Right lobe of liver (tissue), 6 donors: ENCODE measurements at regions not wholly inside any gene's neighbourhood (a gene's known extent, or its start where the extent isn't known, plus 50 kb on each side); places are given as distances from the start of the nearest gene placed in this dataset.

Experiments
- ATAC-seq, 4 donors: fragments of 200-7000 bp; cut with Tn5 transposase; one replicate each; pipeline ENCODE4 v1.9.1; 2020; ENCODE audit warnings: mild to moderate bottlenecking in 4 of 4, moderate library complexity in 4 of 4
- DNase-seq, 3 donors: peaks; one replicate each; pipeline ENCODE4 v3.0.0-alpha.2; 2020
- H3K27ac ChIP-seq, 3 donors: fragments of 200-600 bp; one replicate each; pipeline ENCODE4 v1.8.0; 2022
- H3K27me3 ChIP-seq, 2 donors: fragments of 200-600 bp; one replicate each; pipeline ENCODE4 v1.8.0; 2022
- H3K36me3 ChIP-seq, 4 donors: fragments of 200-600 bp; sonication (generic) in 1 of 4; one replicate each; pipeline versions ENCODE4 v1.5.1 to v1.8.0; 2017 to 2022; ENCODE audit warnings: control low read depth in 1 of 4
- H3K4me1 ChIP-seq, 4 donors: fragments of 200-600 bp; sonication (generic) in 1 of 4; one replicate each; pipeline versions ENCODE4 v1.5.1 to v1.8.0; 2017 to 2022; ENCODE audit warnings: control low read depth in 1 of 4
- H3K4me3 ChIP-seq, 3 donors: fragments of 200-600 bp; one replicate each; pipeline ENCODE4 v1.8.0; 2022
- H3K9me3 ChIP-seq, 4 donors: fragments of 200-600 bp; sonication (generic) in 1 of 4; one replicate each; pipeline versions ENCODE4 v1.5.1 to v1.8.0; 2017 to 2022; ENCODE audit warnings: control low read depth in 1 of 4
- POLR2A ChIP-seq: fragments of 450-650 bp; IDR thresholded peaks from one replicate; pipeline ENCODE4 v1.6.1; 2017; ENCODE audit warnings: antibody characterized with exemption, mild to moderate bottlenecking
- WGBS: methylation state at CpG from one replicate; pipeline ENCODE4 v1.1.6; 2018; ENCODE audit warnings: low coverage, low lambda C conversion rate; ENCODE audit not compliant: insufficient coverage; ENCODE audit errors: missing lambda C conversion rate; 5-methylcytosine and 5-hydroxymethylcytosine counted together
- intact Hi-C, 2 donors: fragments of 100-400 bp; cut with DNase I; formaldehyde crosslinking; loops; one replicate each; pipeline versions ENCODE4 v1.11.2 to v1.14.1; 2022
- TF ChIP-seq, protein P1 (sequence below), 4 donors: fragments of 200-600 bp in 3 of 4; fragments of 450-650 bp in 1 of 4; IDR thresholded peaks; one replicate each; pipeline versions ENCODE4 v1.5.1 to v1.8.0; 2016 to 2022; ENCODE audit warnings: antibody characterized with exemption in 4 of 4, mild to moderate bottlenecking in 2 of 4
- donor health status: DM: no; HTN: yes; CAD: no.
- donor health status: DM: no; HTN: no; CAD: no.
- donor health status: DM: no; HTN: no; CAD: no.
- donor health status: DM: no; HTN: yes; CAD: no.
- donor health status: DM: no; HTN: yes; CAD: no.

GRCh38 chr5:67647772-67648171, 451.2 kb upstream of the CD180 start:
- H3K27ac ChIP-seq, result no peak overlapping the region
- H3K27me3 ChIP-seq, result no peaks in the 10 kb centered on the region
- peaks cover 0 to 4% (median 0%) of the 10 kb centered on the region in 4 donors for H3K9me3 ChIP-seq
- TF ChIP-seq, protein P1, sequence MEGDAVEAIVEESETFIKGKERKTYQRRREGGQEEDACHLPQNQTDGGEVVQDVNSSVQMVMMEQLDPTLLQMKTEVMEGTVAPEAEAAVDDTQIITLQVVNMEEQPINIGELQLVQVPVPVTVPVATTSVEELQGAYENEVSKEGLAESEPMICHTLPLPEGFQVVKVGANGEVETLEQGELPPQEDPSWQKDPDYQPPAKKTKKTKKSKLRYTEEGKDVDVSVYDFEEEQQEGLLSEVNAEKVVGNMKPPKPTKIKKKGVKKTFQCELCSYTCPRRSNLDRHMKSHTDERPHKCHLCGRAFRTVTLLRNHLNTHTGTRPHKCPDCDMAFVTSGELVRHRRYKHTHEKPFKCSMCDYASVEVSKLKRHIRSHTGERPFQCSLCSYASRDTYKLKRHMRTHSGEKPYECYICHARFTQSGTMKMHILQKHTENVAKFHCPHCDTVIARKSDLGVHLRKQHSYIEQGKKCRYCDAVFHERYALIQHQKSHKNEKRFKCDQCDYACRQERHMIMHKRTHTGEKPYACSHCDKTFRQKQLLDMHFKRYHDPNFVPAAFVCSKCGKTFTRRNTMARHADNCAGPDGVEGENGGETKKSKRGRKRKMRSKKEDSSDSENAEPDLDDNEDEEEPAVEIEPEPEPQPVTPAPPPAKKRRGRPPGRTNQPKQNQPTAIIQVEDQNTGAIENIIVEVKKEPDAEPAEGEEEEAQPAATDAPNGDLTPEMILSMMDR (IDR thresholded peaks at IDR 0.05), result no peak
- no peak for TF ChIP-seq POLR2A
- intact Hi-C loops, result no loop called here
- ATAC-seq (no peak), DNase-seq (no peak)
- no peak overlapping the region for H3K4me3 ChIP-seq
- WGBS, result 89% methylated on average over 2 of the region's 2 CpGs
- H3K36me3 ChIP-seq, result no peaks in the 10 kb centered on the region
- H3K4me1 ChIP-seq, result no peaks in the 10 kb centered on the region

DNA sequence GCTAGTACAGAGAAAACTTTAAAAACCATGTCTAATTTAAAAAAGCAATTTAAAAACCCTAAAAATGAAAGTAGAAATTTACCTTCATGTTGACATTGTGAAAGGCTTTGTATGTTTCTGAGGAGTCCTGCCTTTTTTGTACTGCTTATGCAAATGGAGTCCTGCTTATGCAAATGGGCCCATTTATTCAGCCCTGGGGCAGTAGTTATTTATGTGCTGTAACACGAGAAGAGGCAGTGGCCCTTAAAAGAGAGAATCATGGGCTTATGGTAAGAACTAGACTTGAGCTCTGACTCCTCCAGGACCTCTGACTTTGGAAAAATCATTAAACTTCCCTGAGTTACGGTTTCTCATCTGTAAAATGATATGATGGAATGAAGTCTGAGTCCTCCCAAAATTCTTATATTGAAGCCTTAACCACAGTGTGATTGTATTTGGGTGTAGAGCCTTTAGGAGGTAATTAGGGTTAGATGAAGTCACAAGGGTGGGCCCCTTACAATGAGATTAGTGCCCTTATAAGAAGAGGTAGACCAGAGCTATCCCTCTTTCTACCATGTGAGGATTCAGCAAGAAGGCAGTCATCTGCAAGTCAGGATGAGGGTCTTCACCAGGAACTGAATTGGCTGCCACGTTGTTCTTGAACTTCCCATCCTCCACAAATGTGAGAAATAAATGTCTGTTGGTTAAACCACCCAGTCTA, 447.8 kb upstream of the CD180 start:
- DNase-seq (no peak), ATAC-seq (no peak)
- peaks cover 0 to 4% (median 0%) of the 10 kb centered on the region in 4 donors for H3K9me3 ChIP-seq
- no peak overlapping the region for H3K4me3 ChIP-seq
- no peak overlapping the region for H3K27ac ChIP-seq
- intact Hi-C loops, result no loop called here
- H3K27me3 ChIP-seq, result no peaks in the 10 kb centered on the region
- no peaks in the 10 kb centered on the region for H3K4me1 ChIP-seq
- WGBS, result 96% methylated on average over 2 of the region's 3 CpGs
- no peak for TF ChIP-seq POLR2A
- TF ChIP-seq, protein P1 (IDR thresholded peaks at IDR 0.05), result no peak
- no peaks in the 10 kb centered on the region for H3K36me3 ChIP-seq

DNA sequence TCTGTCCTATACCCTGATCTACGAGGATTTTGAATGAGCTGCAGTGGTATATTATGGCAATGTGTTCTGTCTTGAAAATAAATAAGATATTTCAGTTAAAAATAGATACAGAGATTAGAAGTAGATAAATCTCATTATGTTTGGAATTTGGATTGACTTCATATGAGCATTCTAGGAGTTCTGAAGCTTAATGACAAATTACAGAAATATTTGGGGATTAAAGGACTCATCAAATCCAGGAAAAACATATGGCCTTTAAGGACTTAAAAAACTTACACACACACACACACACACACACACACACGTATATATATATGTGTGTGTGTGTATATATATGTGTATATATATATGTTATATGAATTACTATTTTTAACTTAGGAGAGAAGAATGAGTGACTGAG, 446.9 kb upstream of the CD180 start:
- H3K36me3 ChIP-seq, result no peaks in the 10 kb centered on the region
- ATAC-seq (no peak), DNase-seq (no peak)
- H3K4me3 ChIP-seq, result no peak overlapping the region
- 73% methylated on average over 2 of the region's 2 CpGs for WGBS
- no peak for TF ChIP-seq POLR2A
- TF ChIP-seq, protein P1 (IDR thresholded peaks at IDR 0.05), result no peak
- no peak overlapping the region for H3K27ac ChIP-seq
- H3K9me3 ChIP-seq, result peaks cover 0 to 4% (median 0%) of the 10 kb centered on the region in 4 donors
- H3K27me3 ChIP-seq, result no peaks in the 10 kb centered on the region
- H3K4me1 ChIP-seq, result no peaks in the 10 kb centered on the region
- intact Hi-C loops, result no loop called here

DNA sequence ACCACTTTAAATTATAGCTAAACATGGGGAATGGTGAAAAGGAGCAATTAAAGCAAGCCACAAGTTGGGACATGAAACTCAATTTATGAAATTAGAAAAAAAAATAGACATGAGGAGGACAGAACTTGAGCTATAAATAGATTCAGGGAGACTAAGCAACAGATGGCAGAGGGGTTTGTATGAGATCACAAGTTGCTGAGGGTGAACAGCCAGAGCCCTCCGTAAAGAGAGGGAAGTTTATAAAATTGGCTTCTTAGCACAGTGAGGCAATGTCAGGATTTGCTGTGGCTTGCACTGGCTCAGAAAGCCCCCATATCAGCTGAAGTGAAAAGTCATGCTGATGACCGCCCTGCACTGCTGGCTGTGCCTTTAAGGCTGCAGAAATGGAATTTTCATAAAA, 443.4 kb upstream of the CD180 start:
- no peak overlapping the region for H3K27ac ChIP-seq

More for the DNA sequence above, 443.4 kb upstream of the CD180 start:
- no peaks in the 10 kb centered on the region for H3K27me3 ChIP-seq
- no peaks in the 10 kb centered on the region for H3K4me1 ChIP-seq
- ATAC-seq, result no peak
- 67% methylated on average over 1 of the region's 2 CpGs for WGBS
- H3K36me3 ChIP-seq, result no peaks in the 10 kb centered on the region
- H3K9me3 ChIP-seq, result peaks cover 0 to 4% (median 0%) of the 10 kb centered on the region in 4 donors
- no peak for DNase-seq
- TF ChIP-seq, protein P1 (IDR thresholded peaks at IDR 0.05), result no peak
- no peak for TF ChIP-seq POLR2A
- no peak overlapping the region for H3K4me3 ChIP-seq
- intact Hi-C loops, result no loop called here
